ENCODE measurements at regions not wholly inside any gene's neighbourhood (a gene's known extent, or its start where the extent isn't known, plus 50 kb on each side); places are given as distances from the start of the nearest gene placed in this dataset.

GRCh38 chr9:113701774-113702755 is 174.0 kb upstream of the ZNF618 start:
- DNase-seq (ENCODE audit: extremely low spot score in 2 of 2) = no peak
- H3K9me3 ChIP-seq = no peaks in the 10 kb centered on the region
- no peak overlapping the region for H3K4me3 ChIP-seq
- H3K27ac ChIP-seq = no peak overlapping the region
- TF ChIP-seq, protein P1, sequence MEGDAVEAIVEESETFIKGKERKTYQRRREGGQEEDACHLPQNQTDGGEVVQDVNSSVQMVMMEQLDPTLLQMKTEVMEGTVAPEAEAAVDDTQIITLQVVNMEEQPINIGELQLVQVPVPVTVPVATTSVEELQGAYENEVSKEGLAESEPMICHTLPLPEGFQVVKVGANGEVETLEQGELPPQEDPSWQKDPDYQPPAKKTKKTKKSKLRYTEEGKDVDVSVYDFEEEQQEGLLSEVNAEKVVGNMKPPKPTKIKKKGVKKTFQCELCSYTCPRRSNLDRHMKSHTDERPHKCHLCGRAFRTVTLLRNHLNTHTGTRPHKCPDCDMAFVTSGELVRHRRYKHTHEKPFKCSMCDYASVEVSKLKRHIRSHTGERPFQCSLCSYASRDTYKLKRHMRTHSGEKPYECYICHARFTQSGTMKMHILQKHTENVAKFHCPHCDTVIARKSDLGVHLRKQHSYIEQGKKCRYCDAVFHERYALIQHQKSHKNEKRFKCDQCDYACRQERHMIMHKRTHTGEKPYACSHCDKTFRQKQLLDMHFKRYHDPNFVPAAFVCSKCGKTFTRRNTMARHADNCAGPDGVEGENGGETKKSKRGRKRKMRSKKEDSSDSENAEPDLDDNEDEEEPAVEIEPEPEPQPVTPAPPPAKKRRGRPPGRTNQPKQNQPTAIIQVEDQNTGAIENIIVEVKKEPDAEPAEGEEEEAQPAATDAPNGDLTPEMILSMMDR (IDR thresholded peaks at IDR 0.05) = no peak
- TF ChIP-seq POLR2AphosphoS5 (IDR thresholded peaks at IDR 0.05; ENCODE audit: insufficient read depth in 1 of 2, low read depth in 1 of 2) (no peak), POLR2A (IDR thresholded peaks at IDR 0.05) (no peak)
- no peaks in the 10 kb centered on the region for H3K4me1 ChIP-seq
- no peaks in the 10 kb centered on the region for H3K36me3 ChIP-seq
- intact Hi-C loops (cut with DNase I) = no loop called here
- H3K27me3 ChIP-seq = no peaks in the 10 kb centered on the region

- DNase-seq (ENCODE audit: extremely low spot score in 2 of 2) = no peak
- Histone ChIP-seq H3K4me3 (no peak overlapping the region), H3K9me3 (no peaks in the 10 kb centered on the region), H3K36me3 (no peaks in the 10 kb centered on the region), H3K27me3 (no peaks in the 10 kb centered on the region), H3K4me1 (no peaks in the 10 kb centered on the region), H3K27ac (no peak overlapping the region)
- TF ChIP-seq POLR2A (IDR thresholded peaks at IDR 0.05) (no peak), POLR2AphosphoS5 (IDR thresholded peaks at IDR 0.05; ENCODE audit: insufficient read depth in 1 of 2, low read depth in 1 of 2) (no peak)
- TF ChIP-seq, protein P1 (IDR thresholded peaks at IDR 0.05) = no peak
- intact Hi-C loops (cut with DNase I) = no loop called here
Measured at GRCh38 chr9:113705306-113705927, 170.7 kb upstream of the ZNF618 start.

DNA sequence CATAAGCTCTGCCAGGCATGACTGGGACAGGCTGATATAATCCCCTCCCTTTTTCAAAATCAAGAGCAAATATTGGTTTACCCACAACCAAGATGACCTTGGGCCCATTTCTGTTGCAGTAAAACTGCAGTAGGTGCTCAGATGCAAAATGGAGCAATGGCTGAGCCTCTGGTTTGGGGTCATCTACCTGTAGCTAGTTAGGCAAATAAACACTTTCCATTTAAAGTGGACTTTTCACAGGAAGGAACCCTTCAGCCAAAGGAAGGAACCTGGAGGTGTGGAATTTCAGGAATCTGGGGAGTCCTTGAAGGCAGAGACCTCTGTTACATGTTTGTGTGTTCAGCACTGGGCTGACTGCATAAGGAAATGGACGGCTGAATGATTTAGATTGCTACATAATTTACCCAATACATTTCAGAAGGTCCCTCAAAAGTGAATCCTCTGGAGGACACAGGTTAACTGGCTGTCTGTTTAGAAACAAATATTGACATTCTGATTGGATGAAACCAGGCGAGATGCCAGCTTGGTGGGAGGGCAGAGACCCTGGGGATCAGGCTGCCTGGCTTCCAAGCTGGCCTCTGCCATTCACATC is 170.1 kb upstream of the ZNF618 start:
- no peaks in the 10 kb centered on the region for H3K9me3 ChIP-seq
- H3K4me3 ChIP-seq = no peak overlapping the region
- no peak for TF ChIP-seq POLR2A (IDR thresholded peaks at IDR 0.05)
- TF ChIP-seq, protein P1 (IDR thresholded peaks at IDR 0.05) = no peak
- no peak for TF ChIP-seq POLR2AphosphoS5 (IDR thresholded peaks at IDR 0.05; ENCODE audit: insufficient read depth in 1 of 2, low read depth in 1 of 2)
- no peaks in the 10 kb centered on the region for H3K4me1 ChIP-seq
- H3K27me3 ChIP-seq = no peaks in the 10 kb centered on the region
- intact Hi-C loops (cut with DNase I) = no loop called here
- H3K27ac ChIP-seq = no peak overlapping the region
- no peak for DNase-seq (ENCODE audit: extremely low spot score in 2 of 2)
- no peaks in the 10 kb centered on the region for H3K36me3 ChIP-seq

GRCh38 chr9:113707953-113708695 is 168.0 kb upstream of the ZNF618 start:
- Histone ChIP-seq H3K4me3 (no peak overlapping the region), H3K27ac (no peak overlapping the region), H3K36me3 (no peaks in the 10 kb centered on the region), H3K27me3 (no peaks in the 10 kb centered on the region), H3K4me1 (no peaks in the 10 kb centered on the region), H3K9me3 (no peaks in the 10 kb centered on the region)
- TF ChIP-seq POLR2A (IDR thresholded peaks at IDR 0.05) = no peak
- TF ChIP-seq, protein P1 (IDR thresholded peaks at IDR 0.05) = no peak
- no peak for TF ChIP-seq POLR2AphosphoS5 (IDR thresholded peaks at IDR 0.05; ENCODE audit: insufficient read depth in 1 of 2, low read depth in 1 of 2)
- peak; percentile 32 to 37 for DNase-seq (ENCODE audit: extremely low spot score in 2 of 2)
- intact Hi-C loops (cut with DNase I) = no loop called here
